ENCODE measurements at regions not wholly inside any gene's neighbourhood (a gene's known extent, or its start where the extent isn't known, plus 50 kb on each side); places are given as distances from the start of the nearest gene placed in this dataset.
"Not testable (repeated sequence)": the region's sequence is repeated elsewhere in the genome, so short reads cannot be mapped to it uniquely, and the experiment has no call there.

DNA sequence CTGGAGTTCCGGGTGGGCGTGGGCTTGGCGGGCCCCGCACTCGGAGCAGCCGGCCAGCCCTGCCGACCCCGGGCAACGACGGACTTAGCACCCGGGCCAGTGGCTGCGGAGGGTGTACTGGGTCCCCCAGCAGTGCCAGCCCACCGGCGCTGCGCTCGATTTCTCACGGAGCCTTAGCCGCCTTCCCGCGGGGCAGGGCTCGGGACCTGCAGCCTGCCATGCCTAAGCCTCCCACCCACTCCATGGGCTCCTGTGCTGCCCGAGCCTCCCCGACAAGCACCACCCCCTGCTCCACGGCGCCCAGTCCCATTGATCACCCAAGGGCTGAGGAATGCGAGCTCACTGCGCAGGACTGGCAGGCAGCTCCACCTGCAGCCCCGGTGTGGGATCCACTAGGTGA lies 99.9 kb upstream of the SETBP1 start:
- TF ChIP-seq, protein P1, sequence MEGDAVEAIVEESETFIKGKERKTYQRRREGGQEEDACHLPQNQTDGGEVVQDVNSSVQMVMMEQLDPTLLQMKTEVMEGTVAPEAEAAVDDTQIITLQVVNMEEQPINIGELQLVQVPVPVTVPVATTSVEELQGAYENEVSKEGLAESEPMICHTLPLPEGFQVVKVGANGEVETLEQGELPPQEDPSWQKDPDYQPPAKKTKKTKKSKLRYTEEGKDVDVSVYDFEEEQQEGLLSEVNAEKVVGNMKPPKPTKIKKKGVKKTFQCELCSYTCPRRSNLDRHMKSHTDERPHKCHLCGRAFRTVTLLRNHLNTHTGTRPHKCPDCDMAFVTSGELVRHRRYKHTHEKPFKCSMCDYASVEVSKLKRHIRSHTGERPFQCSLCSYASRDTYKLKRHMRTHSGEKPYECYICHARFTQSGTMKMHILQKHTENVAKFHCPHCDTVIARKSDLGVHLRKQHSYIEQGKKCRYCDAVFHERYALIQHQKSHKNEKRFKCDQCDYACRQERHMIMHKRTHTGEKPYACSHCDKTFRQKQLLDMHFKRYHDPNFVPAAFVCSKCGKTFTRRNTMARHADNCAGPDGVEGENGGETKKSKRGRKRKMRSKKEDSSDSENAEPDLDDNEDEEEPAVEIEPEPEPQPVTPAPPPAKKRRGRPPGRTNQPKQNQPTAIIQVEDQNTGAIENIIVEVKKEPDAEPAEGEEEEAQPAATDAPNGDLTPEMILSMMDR (IDR thresholded peaks at IDR 0.05): not testable (repeated sequence)
- TF ChIP-seq ZFX (IDR thresholded peaks at IDR 0.05; ENCODE audit: borderline replicate concordance): not testable (repeated sequence)
